ENCODE measurements at regions not wholly inside any gene's neighbourhood (a gene's known extent, or its start where the extent isn't known, plus 50 kb on each side); places are given as distances from the start of the nearest gene placed in this dataset.

DNA sequence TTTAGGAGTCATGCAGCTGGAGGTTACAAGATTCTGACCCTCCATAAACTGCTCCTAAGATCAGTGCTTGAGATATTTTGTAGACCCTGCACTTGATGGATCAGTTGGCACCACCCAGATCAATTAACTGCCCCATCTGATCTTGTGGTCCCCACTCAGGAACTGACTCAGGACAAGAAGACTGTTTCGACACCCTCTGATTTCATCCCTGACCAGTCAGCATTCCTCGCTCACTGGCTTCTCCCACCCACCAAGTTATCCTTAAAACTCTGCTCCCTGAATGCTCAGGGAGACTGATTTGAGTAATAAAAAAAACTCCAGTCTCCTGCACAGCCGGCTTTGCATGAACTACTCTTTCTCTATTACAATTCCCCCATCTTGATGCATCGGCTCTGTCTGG, 360.2 kb downstream of the GALC start:
- no peak for TF ChIP-seq POLR2A (IDR thresholded peaks at IDR 0.05)
- TF ChIP-seq CTCF (IDR thresholded peaks at IDR 0.05): no peak
